HEK293 (cell line): ENCODE measurements at regions not wholly inside any gene's neighbourhood (a gene's known extent, or its start where the extent isn't known, plus 50 kb on each side); places are given as distances from the start of the nearest gene placed in this dataset.

ENCODE experiments used
- CTCF ChIA-PET: fragments of 350-600 bp; formaldehyde crosslinking; extraction: SDS; loops from one replicate; lab custom pipeline; 2021; ENCODE audit warnings: antibody characterized with exemption; lab: Yijun Ruan, JAX
- POLR2A ChIA-PET: fragments of 300-600 bp; formaldehyde crosslinking; extraction: SDS; loops from one replicate; lab custom pipeline; 2020; ENCODE audit warnings: antibody characterized with exemption, inconsistent platforms; lab: Yijun Ruan, JAX
- H3K27ac ChIP-seq: fragments of 200-500 bp; sonication (Bioruptor generic); 2 replicates; pipeline ENCODE4 v1.5.1; 2014; ENCODE audit warnings: low read depth, low read length, control low read depth, inconsistent platforms; ENCODE audit errors: extremely low read depth
- H3K36me3 ChIP-seq, 2 experiments: fragments of 200-500 bp in 1 of 2; sonication (Bioruptor generic) in 1 of 2; 1 replicate in 1 of 2; 2 replicates in 1 of 2; pipeline ENCODE4 v1.5.1; 2014 to 2017; ENCODE audit warnings: inconsistent platforms in 2 of 2, low read length in 2 of 2; ENCODE audit not compliant: control insufficient read depth in 2 of 2, insufficient read depth in 1 of 2
- H3K4me1 ChIP-seq: fragments of 200-500 bp; sonication (Bioruptor generic); 2 replicates; pipeline ENCODE4 v1.5.1; 2014; ENCODE audit warnings: mild to moderate bottlenecking, low read length, inconsistent platforms; ENCODE audit not compliant: control insufficient read depth, insufficient read depth
- H3K4me3 ChIP-seq: 2 replicates; pipeline ENCODE4 v1.5.1; 2011; ENCODE audit warnings: low read depth, mild to moderate bottlenecking, control low read depth, low read length, moderate library complexity
- H3K9me3 ChIP-seq: fragments of 200-500 bp; sonication (Bioruptor generic); 2 replicates; pipeline ENCODE4 v1.5.1; 2014; ENCODE audit warnings: low read depth, low read length, inconsistent platforms; ENCODE audit not compliant: control insufficient read depth, insufficient read depth
- KLF7 ChIP-seq: fragments of 450-650 bp; formaldehyde crosslinking; IDR thresholded peaks from 2 replicates; pipeline ENCODE4 v1.5.1; 2016; ENCODE audit warnings: missing biosample characterization, missing genetic modification characterization, borderline replicate concordance
- KLF9 ChIP-seq: fragments of 450-650 bp; formaldehyde crosslinking; IDR thresholded peaks from 2 replicates; pipeline ENCODE4 v1.5.1; 2016; ENCODE audit warnings: missing biosample characterization, missing genetic modification characterization, low read depth
- SCRT2 ChIP-seq: fragments of 450-650 bp; formaldehyde crosslinking; IDR thresholded peaks from 2 replicates; pipeline ENCODE4 v1.5.1; 2016; ENCODE audit warnings: missing biosample characterization, missing genetic modification characterization
- ZBTB17 ChIP-seq: fragments of 450-650 bp; formaldehyde crosslinking; IDR thresholded peaks from 2 replicates; pipeline ENCODE4 v1.5.1; 2016; ENCODE audit warnings: missing biosample characterization, missing genetic modification characterization
- ZBTB20 ChIP-seq: fragments of 450-650 bp; formaldehyde crosslinking; IDR thresholded peaks from 2 replicates; pipeline ENCODE4 v1.5.1; 2016; ENCODE audit warnings: missing biosample characterization, missing genetic modification characterization
- ZFP41 ChIP-seq: fragments of 450-650 bp; formaldehyde crosslinking; IDR thresholded peaks from 2 replicates; pipeline ENCODE4 v1.5.1; 2016; ENCODE audit warnings: missing biosample characterization, missing genetic modification characterization, borderline replicate concordance
- ZNF114 ChIP-seq: fragments of 450-650 bp; formaldehyde crosslinking; IDR thresholded peaks from 2 replicates; pipeline ENCODE4 v1.5.0; 2017; ENCODE audit warnings: missing biosample characterization, missing genetic modification characterization
- ZNF2 ChIP-seq: fragments of 450-650 bp; formaldehyde crosslinking; IDR thresholded peaks from 2 replicates; pipeline ENCODE4 v1.5.1; 2016; ENCODE audit warnings: missing biosample characterization, missing genetic modification characterization
- ZNF248 ChIP-seq: fragments of 450-650 bp; formaldehyde crosslinking; IDR thresholded peaks from 2 replicates; pipeline ENCODE4 v1.5.1; 2017; ENCODE audit warnings: missing biosample characterization, missing genetic modification characterization
- ZNF404 ChIP-seq: fragments of 450-650 bp; formaldehyde crosslinking; IDR thresholded peaks from 2 replicates; pipeline ENCODE4 v1.5.1; 2017; ENCODE audit warnings: missing biosample characterization, missing genetic modification characterization
- ZNF571 ChIP-seq: fragments of 450-650 bp; formaldehyde crosslinking; IDR thresholded peaks from 2 replicates; pipeline ENCODE4 v1.5.0; 2017; ENCODE audit warnings: missing biosample characterization, missing genetic modification characterization
- ZNF600 ChIP-seq: fragments of 450-650 bp; formaldehyde crosslinking; IDR thresholded peaks from 2 replicates; pipeline ENCODE4 v1.5.1; 2016; ENCODE audit warnings: missing biosample characterization, missing genetic modification characterization
- ZNF660 ChIP-seq: fragments of 450-650 bp; IDR thresholded peaks from 2 replicates; pipeline ENCODE4 v1.5.1; 2018; ENCODE audit warnings: missing biosample characterization, mild to moderate bottlenecking, missing genetic modification characterization
- TF ChIP-seq, protein P1 (sequence below): fragments of 450-650 bp; formaldehyde crosslinking; IDR thresholded peaks from 2 replicates; pipeline ENCODE4 v1.5.1; 2017; ENCODE audit warnings: missing biosample characterization, mild to moderate bottlenecking, missing genetic modification characterization, moderate library complexity
- TF ChIP-seq, protein P2 (sequence below): fragments of 450-650 bp; formaldehyde crosslinking; IDR thresholded peaks from 2 replicates; pipeline ENCODE4 v1.5.1; 2016; ENCODE audit warnings: missing biosample characterization, missing genetic modification characterization
- TF ChIP-seq, protein P3 (sequence below): fragments of 450-650 bp; formaldehyde crosslinking; IDR thresholded peaks from 2 replicates; pipeline ENCODE4 v1.5.1; 2016; ENCODE audit warnings: missing biosample characterization, missing genetic modification characterization
- TF ChIP-seq, protein P4 (sequence below): fragments of 450-650 bp; formaldehyde crosslinking; IDR thresholded peaks from 2 replicates; pipeline ENCODE4 v1.5.1; 2016; ENCODE audit warnings: missing biosample characterization, missing genetic modification characterization
- TF ChIP-seq, protein P5 (sequence below): fragments of 450-650 bp; formaldehyde crosslinking; conservative IDR thresholded peaks from 2 replicates; pipeline ENCODE4 v1.5.1; 2016; ENCODE audit warnings: low read depth, missing biosample characterization, missing genetic modification characterization
- TF ChIP-seq, protein P6 (sequence below): fragments of 450-650 bp; formaldehyde crosslinking; IDR thresholded peaks from 2 replicates; pipeline ENCODE4 v1.5.1; 2016; ENCODE audit warnings: missing biosample characterization, missing genetic modification characterization

DNA sequence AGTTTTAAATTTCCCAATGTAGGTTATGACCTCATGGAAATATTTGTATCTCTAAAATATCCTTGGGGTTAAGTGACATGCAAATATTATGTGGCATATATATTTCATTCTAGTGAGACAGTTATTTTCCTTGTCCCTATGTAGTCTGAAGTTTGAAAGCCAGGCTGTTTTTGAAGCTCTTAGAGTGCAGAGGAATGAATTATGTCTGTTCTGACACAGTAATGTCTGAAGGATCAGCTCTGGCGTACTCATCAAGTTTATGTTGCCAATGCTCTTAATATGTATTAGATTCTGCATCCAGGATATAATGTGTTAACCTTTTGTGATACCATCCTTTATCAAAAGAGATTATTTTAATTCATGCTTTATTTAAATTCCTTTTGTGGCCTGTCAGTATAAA lies 355.8 kb downstream of the PCDH7 start:
- Histone ChIP-seq H3K4me1 (no peaks in the 10 kb centered on the region), H3K9me3 (no peaks in the 10 kb centered on the region), H3K36me3 (no peaks in the 10 kb centered on the region), H3K27ac (no peak overlapping the region), H3K4me3 (no peak overlapping the region)
- CTCF ChIA-PET: interaction anchor here (0.9 kb wide), 1 partner anchor 600 kb away, joined by 5 read pairs; no protein-coding TSS in a partner anchor
- TF ChIP-seq, protein P1, sequence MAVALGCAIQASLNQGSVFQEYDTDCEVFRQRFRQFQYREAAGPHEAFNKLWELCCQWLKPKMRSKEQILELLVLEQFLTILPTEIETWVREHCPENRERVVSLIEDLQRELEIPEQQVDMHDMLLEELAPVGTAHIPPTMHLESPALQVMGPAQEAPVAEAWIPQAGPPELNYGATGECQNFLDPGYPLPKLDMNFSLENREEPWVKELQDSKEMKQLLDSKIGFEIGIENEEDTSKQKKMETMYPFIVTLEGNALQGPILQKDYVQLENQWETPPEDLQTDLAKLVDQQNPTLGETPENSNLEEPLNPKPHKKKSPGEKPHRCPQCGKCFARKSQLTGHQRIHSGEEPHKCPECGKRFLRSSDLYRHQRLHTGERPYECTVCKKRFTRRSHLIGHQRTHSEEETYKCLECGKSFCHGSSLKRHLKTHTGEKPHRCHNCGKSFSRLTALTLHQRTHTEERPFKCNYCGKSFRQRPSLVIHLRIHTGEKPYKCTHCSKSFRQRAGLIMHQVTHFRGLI (tag by site-specific recombination): no peak
- TF ChIP-seq, protein P2, sequence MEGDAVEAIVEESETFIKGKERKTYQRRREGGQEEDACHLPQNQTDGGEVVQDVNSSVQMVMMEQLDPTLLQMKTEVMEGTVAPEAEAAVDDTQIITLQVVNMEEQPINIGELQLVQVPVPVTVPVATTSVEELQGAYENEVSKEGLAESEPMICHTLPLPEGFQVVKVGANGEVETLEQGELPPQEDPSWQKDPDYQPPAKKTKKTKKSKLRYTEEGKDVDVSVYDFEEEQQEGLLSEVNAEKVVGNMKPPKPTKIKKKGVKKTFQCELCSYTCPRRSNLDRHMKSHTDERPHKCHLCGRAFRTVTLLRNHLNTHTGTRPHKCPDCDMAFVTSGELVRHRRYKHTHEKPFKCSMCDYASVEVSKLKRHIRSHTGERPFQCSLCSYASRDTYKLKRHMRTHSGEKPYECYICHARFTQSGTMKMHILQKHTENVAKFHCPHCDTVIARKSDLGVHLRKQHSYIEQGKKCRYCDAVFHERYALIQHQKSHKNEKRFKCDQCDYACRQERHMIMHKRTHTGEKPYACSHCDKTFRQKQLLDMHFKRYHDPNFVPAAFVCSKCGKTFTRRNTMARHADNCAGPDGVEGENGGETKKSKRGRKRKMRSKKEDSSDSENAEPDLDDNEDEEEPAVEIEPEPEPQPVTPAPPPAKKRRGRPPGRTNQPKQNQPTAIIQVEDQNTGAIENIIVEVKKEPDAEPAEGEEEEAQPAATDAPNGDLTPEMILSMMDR (tag by site-specific recombination): no peak
- TF ChIP-seq KLF7 (tag by site-specific recombination) (no peak), ZNF571 (no peak), ZNF114 (no peak), ZNF600 (tag by site-specific recombination) (no peak), SCRT2 (no peak), ZNF248 (no peak), ZBTB17 (tag by site-specific recombination) (no peak), ZFP41 (tag by site-specific recombination) (no peak), ZBTB20 (tag by site-specific recombination) (no peak), ZNF660 (no peak), ZNF404 (no peak), KLF9 (tag by site-specific recombination) (no peak)
- TF ChIP-seq, protein P3, sequence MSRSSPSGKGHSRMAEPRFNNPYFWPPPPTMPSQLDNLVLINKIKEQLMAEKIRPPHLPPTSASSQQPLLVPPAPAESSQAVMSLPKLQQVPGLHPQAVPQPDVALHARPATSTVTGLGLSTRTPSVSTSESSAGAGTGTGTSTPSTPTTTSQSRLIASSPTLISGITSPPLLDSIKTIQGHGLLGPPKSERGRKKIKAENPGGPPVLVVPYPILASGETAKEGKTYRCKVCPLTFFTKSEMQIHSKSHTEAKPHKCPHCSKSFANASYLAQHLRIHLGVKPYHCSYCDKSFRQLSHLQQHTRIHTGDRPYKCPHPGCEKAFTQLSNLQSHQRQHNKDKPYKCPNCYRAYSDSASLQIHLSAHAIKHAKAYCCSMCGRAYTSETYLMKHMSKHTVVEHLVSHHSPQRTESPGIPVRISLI: no peak
- TF ChIP-seq, protein P4, sequence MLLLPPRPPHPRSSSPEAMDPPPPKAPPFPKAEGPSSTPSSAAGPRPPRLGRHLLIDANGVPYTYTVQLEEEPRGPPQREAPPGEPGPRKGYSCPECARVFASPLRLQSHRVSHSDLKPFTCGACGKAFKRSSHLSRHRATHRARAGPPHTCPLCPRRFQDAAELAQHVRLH (tag by site-specific recombination): no peak
- TF ChIP-seq, protein P5, sequence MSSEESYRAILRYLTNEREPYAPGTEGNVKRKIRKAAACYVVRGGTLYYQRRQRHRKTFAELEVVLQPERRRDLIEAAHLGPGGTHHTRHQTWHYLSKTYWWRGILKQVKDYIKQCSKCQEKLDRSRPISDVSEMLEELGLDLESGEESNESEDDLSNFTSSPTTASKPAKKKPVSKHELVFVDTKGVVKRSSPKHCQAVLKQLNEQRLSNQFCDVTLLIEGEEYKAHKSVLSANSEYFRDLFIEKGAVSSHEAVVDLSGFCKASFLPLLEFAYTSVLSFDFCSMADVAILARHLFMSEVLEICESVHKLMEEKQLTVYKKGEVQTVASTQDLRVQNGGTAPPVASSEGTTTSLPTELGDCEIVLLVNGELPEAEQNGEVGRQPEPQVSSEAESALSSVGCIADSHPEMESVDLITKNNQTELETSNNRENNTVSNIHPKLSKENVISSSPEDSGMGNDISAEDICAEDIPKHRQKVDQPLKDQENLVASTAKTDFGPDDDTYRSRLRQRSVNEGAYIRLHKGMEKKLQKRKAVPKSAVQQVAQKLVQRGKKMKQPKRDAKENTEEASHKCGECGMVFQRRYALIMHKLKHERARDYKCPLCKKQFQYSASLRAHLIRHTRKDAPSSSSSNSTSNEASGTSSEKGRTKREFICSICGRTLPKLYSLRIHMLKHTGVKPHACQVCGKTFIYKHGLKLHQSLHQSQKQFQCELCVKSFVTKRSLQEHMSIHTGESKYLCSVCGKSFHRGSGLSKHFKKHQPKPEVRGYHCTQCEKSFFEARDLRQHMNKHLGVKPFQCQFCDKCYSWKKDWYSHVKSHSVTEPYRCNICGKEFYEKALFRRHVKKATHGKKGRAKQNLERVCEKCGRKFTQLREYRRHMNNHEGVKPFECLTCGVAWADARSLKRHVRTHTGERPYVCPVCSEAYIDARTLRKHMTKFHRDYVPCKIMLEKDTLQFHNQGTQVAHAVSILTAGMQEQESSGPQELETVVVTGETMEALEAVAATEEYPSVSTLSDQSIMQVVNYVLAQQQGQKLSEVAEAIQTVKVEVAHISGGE (tag by site-specific recombination): no peak
- POLR2A ChIA-PET: no interaction called here

DNA sequence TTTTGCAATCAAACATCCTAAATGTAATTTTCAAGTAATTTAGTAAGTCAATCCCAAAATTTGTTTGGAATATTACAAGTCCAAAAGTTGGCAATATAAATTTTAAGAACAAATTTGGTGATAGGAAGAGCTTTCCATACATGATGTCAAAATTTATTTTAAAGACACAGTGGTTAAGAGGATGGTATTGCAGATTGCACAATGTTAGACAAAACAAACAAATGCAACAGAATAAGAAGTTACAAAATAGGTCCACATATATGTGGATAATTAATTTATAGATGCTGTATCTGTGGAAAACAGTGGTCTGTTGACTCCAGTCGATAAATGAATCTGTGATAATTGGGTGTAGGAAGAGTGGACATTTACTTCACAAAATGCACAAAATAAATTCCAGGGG lies 358.5 kb downstream of the PCDH7 start:
- Histone ChIP-seq H3K27ac (no peak overlapping the region), H3K4me3 (no peak overlapping the region), H3K4me1 (no peaks in the 10 kb centered on the region), H3K9me3 (no peaks in the 10 kb centered on the region), H3K36me3 (no peaks in the 10 kb centered on the region)
- TF ChIP-seq, protein P6, sequence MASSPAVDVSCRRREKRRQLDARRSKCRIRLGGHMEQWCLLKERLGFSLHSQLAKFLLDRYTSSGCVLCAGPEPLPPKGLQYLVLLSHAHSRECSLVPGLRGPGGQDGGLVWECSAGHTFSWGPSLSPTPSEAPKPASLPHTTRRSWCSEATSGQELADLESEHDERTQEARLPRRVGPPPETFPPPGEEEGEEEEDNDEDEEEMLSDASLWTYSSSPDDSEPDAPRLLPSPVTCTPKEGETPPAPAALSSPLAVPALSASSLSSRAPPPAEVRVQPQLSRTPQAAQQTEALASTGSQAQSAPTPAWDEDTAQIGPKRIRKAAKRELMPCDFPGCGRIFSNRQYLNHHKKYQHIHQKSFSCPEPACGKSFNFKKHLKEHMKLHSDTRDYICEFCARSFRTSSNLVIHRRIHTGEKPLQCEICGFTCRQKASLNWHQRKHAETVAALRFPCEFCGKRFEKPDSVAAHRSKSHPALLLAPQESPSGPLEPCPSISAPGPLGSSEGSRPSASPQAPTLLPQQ (tag by site-specific recombination): no peak
- no peak for TF ChIP-seq ZNF2 (tag by site-specific recombination)
- ChIA-PET CTCF (interaction anchor here (0.6 kb wide), 1 partner anchor 1333 kb away, joined by 3 read pairs; no protein-coding TSS in a partner anchor), POLR2A (interaction anchor here (0.7 kb wide), 1 partner anchor 32 kb away, joined by 8 read pairs; no protein-coding TSS in a partner anchor)
